IMR-90 (cell line): ENCODE measurements at regions not wholly inside any gene's neighbourhood (a gene's known extent, or its start where the extent isn't known, plus 50 kb on each side); places are given as distances from the start of the nearest gene placed in this dataset.

Experiments used
- ATAC-seq: fragments of 200-7000 bp; cut with Tn5 transposase; 2 replicates; pipeline ENCODE4 v1.9.1; 2020; ENCODE audit warnings: low read depth, mild to moderate bottlenecking, moderate library complexity
- BruUV-seq: library from RNA; stranded (reverse); fragments of 400-500 nt; replicated peaks from 2 replicates; lab custom pipeline; 2021; lab: Mats Ljungman, UMichigan
- CTCF ChIA-PET: fragments of 300-600 bp; formaldehyde crosslinking; extraction: SDS; loops from one replicate; lab custom pipeline; 2021; ENCODE audit warnings: antibody characterized with exemption; lab: Yijun Ruan, JAX
- POLR2A ChIA-PET: fragments of 300-600 bp; sonication (Branson Sonifier 250); formaldehyde crosslinking; loops from one replicate; lab custom pipeline; 2022; ENCODE audit warnings: antibody characterized with exemption; ENCODE audit not compliant: unreplicated experiment; lab: Charles Lee
- DNase-seq: peaks from one replicate; pipeline ENCODE4 v3.0.0; 2013
- H2AFZ ChIP-seq: replicated peaks from 2 replicates; pipeline ENCODE3; 2013; ENCODE audit warnings: low read length, mild to moderate bottlenecking; ENCODE audit not compliant: poor library complexity
- H2AK5ac ChIP-seq: 2 replicates; pipeline ENCODE4 v1.6.1; 2013; ENCODE audit warnings: low read depth, low read length, inconsistent platforms
- H2AK9ac ChIP-seq: replicated peaks from 2 replicates; pipeline ENCODE3; 2013; ENCODE audit warnings: mild to moderate bottlenecking, low read depth, low read length, moderate library complexity; ENCODE audit not compliant: poor library complexity
- H2BK120ac ChIP-seq: 2 replicates; pipeline ENCODE4 v1.6.1; 2013; ENCODE audit warnings: low read depth, low read length, inconsistent platforms
- H2BK15ac ChIP-seq: 3 replicates; pipeline ENCODE4 v1.6.1; 2013; ENCODE audit warnings: low read depth, low read length, inconsistent platforms
- H2BK20ac ChIP-seq: 2 replicates; pipeline ENCODE4 v1.6.1; 2013; ENCODE audit warnings: low read depth, mild to moderate bottlenecking, inconsistent platforms, low read length, moderate library complexity
- H2BK5ac ChIP-seq: 2 replicates; pipeline ENCODE4 v1.6.1; 2013; ENCODE audit warnings: mild to moderate bottlenecking, low read depth, low read length, inconsistent platforms; ENCODE audit not compliant: poor library complexity, severe bottlenecking
- H3K14ac ChIP-seq: replicated peaks from 2 replicates; pipeline ENCODE4 v1.6.1; 2013; ENCODE audit warnings: low read depth, low read length, inconsistent platforms
- H3K18ac ChIP-seq: 2 replicates; pipeline ENCODE4 v1.6.1; 2013; ENCODE audit warnings: low read depth, low read length, control low read depth
- H3K23ac ChIP-seq: 2 replicates; pipeline ENCODE4 v1.6.1; 2013; ENCODE audit warnings: low read depth, low read length, inconsistent platforms
- H3K27ac ChIP-seq: 2 replicates; pipeline ENCODE4 v1.5.1; 2013; ENCODE audit warnings: mild to moderate bottlenecking, control low read depth, low read length; ENCODE audit not compliant: insufficient read depth
- H3K27me3 ChIP-seq: 2 replicates; pipeline ENCODE4 v1.6.1; 2013; ENCODE audit warnings: low read length; ENCODE audit not compliant: control insufficient read depth, insufficient read depth
- H3K36me3 ChIP-seq: 2 replicates; pipeline ENCODE4 v1.6.1; 2013; ENCODE audit warnings: low read length, mixed read lengths; ENCODE audit not compliant: control insufficient read depth, insufficient read depth
- H3K4ac ChIP-seq: 2 replicates; pipeline ENCODE4 v1.6.1; 2013; ENCODE audit warnings: low read depth, low read length, inconsistent platforms
- H3K4me1 ChIP-seq: 2 replicates; pipeline ENCODE4 v1.6.1; 2013; ENCODE audit warnings: low read length, mixed read lengths; ENCODE audit not compliant: control insufficient read depth, insufficient read depth
- H3K4me2 ChIP-seq: 2 replicates; pipeline ENCODE4 v1.6.1; 2013; ENCODE audit warnings: low read depth, mild to moderate bottlenecking, control low read depth, low read length, moderate library complexity
- H3K4me3 ChIP-seq: 2 replicates; pipeline ENCODE4 v1.5.1; 2013; ENCODE audit warnings: low read depth, mild to moderate bottlenecking, control low read depth, low read length, moderate library complexity; ENCODE audit not compliant: insufficient read depth
- H3K56ac ChIP-seq: 2 replicates; pipeline ENCODE4 v1.6.1; 2013; ENCODE audit warnings: low read length, inconsistent platforms; ENCODE audit not compliant: insufficient read depth; ENCODE audit errors: extremely low read depth
- H3K79me1 ChIP-seq, 2 experiments: 2 replicates each; pipeline ENCODE4 v1.6.1; 2013; ENCODE audit warnings: low read length in 2 of 2, inconsistent platforms in 1 of 2, low read depth in 1 of 2
- H3K9ac ChIP-seq: 2 replicates; pipeline ENCODE4 v1.6.1; 2013; ENCODE audit warnings: low read depth, low read length, control low read depth
- H3K9me1 ChIP-seq: 2 replicates; pipeline ENCODE4 v1.6.1; 2013; ENCODE audit warnings: low read length, inconsistent platforms; ENCODE audit not compliant: insufficient read depth
- H3K9me3 ChIP-seq: 2 replicates; pipeline ENCODE4 v1.6.1; 2013; ENCODE audit warnings: low read length; ENCODE audit not compliant: control insufficient read depth, insufficient read depth
- H4K20me1 ChIP-seq: 2 replicates; pipeline ENCODE4 v1.6.1; 2013; ENCODE audit warnings: low read length, inconsistent platforms; ENCODE audit not compliant: insufficient read depth
- H4K5ac ChIP-seq: 2 replicates; pipeline ENCODE4 v1.6.1; 2013; ENCODE audit warnings: mild to moderate bottlenecking, low read depth, low read length, control low read depth
- H4K8ac ChIP-seq, 2 experiments: 2 replicates each; pipeline ENCODE4 v1.6.1; 2013; ENCODE audit warnings: low read depth in 2 of 2, low read length in 2 of 2, control low read depth in 1 of 2, inconsistent platforms in 1 of 2
- H4K91ac ChIP-seq: 2 replicates; pipeline ENCODE4 v1.6.1; 2013; ENCODE audit warnings: low read depth, low read length, inconsistent platforms; ENCODE audit not compliant: insufficient read depth
- CHD1 ChIP-seq: IDR thresholded peaks from 2 replicates; pipeline ENCODE4 v1.6.1; 2012; ENCODE audit warnings: low read depth, low read length, improper control_type of control experiment
- RAD21 ChIP-seq: IDR thresholded peaks from 2 replicates; pipeline ENCODE4 v1.6.1; 2012; ENCODE audit warnings: low read length, improper control_type of control experiment
- SMC3 ChIP-seq: fragments of 150-350 bp; IDR thresholded peaks from 2 replicates; pipeline ENCODE4 v1.6.1; 2016; ENCODE audit warnings: low read depth, mild to moderate bottlenecking, antibody characterized with exemption, low read length, moderate library complexity
- WGBS, 2 experiments: methylation state at CpG; one replicate each; pipeline versions ENCODE4 v1.1.5 to v1.1.7; 2013; ENCODE audit warnings: missing lambda C conversion rate in 2 of 2; ENCODE audit not compliant: insufficient read length in 1 of 2; ENCODE audit errors: extremely low coverage in 2 of 2; 5-methylcytosine and 5-hydroxymethylcytosine counted together
- dilution Hi-C: fragments of 300-500 bp; cut with HindIII; formaldehyde crosslinking; loops from one replicate; pipeline ENCODE4 v1.14.3; 2018; ENCODE audit warnings: low sequenced_read_pairs; ENCODE audit not compliant: unreplicated experiment
- in situ Hi-C: fragments of 300-500 bp; cut with MboI; formaldehyde crosslinking; loops from 3 replicates; pipeline ENCODE4 v1.14.3; 2019; ENCODE audit warnings: low sequenced_read_pairs, inconsistent platforms, mixed read lengths
- intact Hi-C: fragments of 100-400 bp; cut with micrococcal nuclease; formaldehyde crosslinking; loops from 2 replicates; pipeline ENCODE4 v1.10.0; 2022
- TF ChIP-seq, protein P1 (sequence below): conservative IDR thresholded peaks from 2 replicates; pipeline ENCODE4 v1.5.1; 2012; ENCODE audit warnings: mild to moderate bottlenecking, low read depth, low read length, improper control_type of control experiment

DNA sequence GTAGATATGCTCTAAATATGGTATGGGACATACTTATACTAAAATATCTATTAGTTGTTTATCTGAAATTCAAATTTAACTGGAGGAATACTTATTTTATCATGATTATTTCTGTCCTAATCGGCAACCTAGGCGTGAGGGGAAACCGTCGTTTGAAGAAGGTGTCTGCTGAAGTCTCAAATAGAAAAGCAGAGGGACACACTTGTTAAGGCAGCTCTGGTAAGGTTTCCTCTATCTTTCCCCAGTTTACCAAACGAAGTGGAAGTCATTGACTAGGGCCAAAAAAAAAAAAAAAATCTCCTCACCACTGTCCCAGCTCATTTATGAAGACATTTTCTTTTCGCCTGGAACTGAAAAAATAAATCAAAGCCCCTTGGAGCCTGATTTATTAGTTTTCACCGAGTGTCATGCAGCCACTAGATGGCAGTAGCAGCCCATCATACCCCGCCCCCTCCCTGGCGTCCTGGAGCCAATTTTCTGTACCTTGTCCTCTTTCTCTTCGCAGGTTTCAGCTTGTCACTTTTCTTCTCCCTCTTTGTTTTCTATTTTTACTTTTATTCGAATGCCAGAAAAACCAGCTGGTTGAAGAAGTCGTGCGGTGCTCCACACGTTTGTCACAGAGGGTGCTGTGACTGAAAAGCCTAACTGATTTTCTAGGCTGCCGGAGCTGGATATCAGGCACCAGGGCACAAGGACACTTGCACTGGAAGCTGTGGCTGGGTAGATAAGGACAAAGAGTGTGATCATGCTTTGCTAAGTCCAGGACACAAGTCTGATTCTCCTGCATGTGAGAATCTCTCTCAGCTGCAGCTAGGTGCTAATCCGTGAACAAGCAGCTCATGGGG, 238.7 kb downstream of the ZPLD1 start:
- H2BK5ac ChIP-seq: no peak overlapping the region
- ATAC-seq (peak; percentile 65), DNase-seq (peak; percentile 21)
- in situ Hi-C loops (no loop called here), intact Hi-C loops (no loop called here), dilution Hi-C loops (no loop called here)
- H3K27me3 ChIP-seq: no peaks in the 10 kb centered on the region; the same call in 1 of the 2 replicates
- H3K4me1 ChIP-seq: no peaks in the 10 kb centered on the region
- no peak overlapping the region for H2AK9ac ChIP-seq
- no peak overlapping the region for H4K5ac ChIP-seq
- H4K91ac ChIP-seq: no peak overlapping the region
- H3K9ac ChIP-seq: no peak overlapping the region
- WGBS, 2 experiments: no CpG with 5 or more reads among the region's 16 CpGs
- no peak overlapping the region; the same call in 1 of the 2 replicates for H3K4me2 ChIP-seq
- H3K9me3 ChIP-seq: no peaks in the 10 kb centered on the region
- H3K36me3 ChIP-seq: no peaks in the 10 kb centered on the region
- no peak overlapping the region for H2BK15ac ChIP-seq
- no peaks in the 10 kb centered on the region for H3K79me1 ChIP-seq
- H4K8ac ChIP-seq: no peak overlapping the region
- H2AK5ac ChIP-seq: no peak overlapping the region
- H3K27ac ChIP-seq: no peak overlapping the region
- H3K14ac ChIP-seq: no peak overlapping the region
- H4K20me1 ChIP-seq: no peaks in the 10 kb centered on the region
- H3K18ac ChIP-seq: no peak overlapping the region
- CTCF ChIA-PET: interaction anchor here (0.6 to 2.3 kb wide), 12 partner anchors 13 to 394 kb away, joined by 3 to 15 read pairs (median 4); no protein-coding TSS in a partner anchor
- no TSS peak for BruUV-seq
- H3K23ac ChIP-seq: no peak overlapping the region
- peak overlapping the region; percentile 16 for H2AFZ ChIP-seq
- H2BK120ac ChIP-seq: no peak overlapping the region
- TF ChIP-seq CHD1 (no peak), SMC3 (peak; percentile 52), RAD21 (peak; percentile 66)
- TF ChIP-seq, protein P1, sequence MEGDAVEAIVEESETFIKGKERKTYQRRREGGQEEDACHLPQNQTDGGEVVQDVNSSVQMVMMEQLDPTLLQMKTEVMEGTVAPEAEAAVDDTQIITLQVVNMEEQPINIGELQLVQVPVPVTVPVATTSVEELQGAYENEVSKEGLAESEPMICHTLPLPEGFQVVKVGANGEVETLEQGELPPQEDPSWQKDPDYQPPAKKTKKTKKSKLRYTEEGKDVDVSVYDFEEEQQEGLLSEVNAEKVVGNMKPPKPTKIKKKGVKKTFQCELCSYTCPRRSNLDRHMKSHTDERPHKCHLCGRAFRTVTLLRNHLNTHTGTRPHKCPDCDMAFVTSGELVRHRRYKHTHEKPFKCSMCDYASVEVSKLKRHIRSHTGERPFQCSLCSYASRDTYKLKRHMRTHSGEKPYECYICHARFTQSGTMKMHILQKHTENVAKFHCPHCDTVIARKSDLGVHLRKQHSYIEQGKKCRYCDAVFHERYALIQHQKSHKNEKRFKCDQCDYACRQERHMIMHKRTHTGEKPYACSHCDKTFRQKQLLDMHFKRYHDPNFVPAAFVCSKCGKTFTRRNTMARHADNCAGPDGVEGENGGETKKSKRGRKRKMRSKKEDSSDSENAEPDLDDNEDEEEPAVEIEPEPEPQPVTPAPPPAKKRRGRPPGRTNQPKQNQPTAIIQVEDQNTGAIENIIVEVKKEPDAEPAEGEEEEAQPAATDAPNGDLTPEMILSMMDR: peak; percentile 75
- H2BK20ac ChIP-seq: no peak overlapping the region
- no peak overlapping the region for H3K4ac ChIP-seq
- no peaks in the 10 kb centered on the region for H3K9me1 ChIP-seq
- POLR2A ChIA-PET: no interaction called here
- H3K56ac ChIP-seq: no peak overlapping the region
- H3K4me3 ChIP-seq: no peak overlapping the region
